ENCODE measurements at regions not wholly inside any gene's neighbourhood (a gene's known extent, or its start where the extent isn't known, plus 50 kb on each side); places are given as distances from the start of the nearest gene placed in this dataset.

- no peak for TF ChIP-seq JUN (IDR thresholded peaks at IDR 0.05; ENCODE audit: borderline replicate concordance, insufficient read depth, insufficient read length, low read depth)
- no peak for TF ChIP-seq EZH2 (IDR thresholded peaks at IDR 0.05; ENCODE audit: borderline replicate concordance, low read depth, low read length, severe bottlenecking)
- no peak for TF ChIP-seq CTCF (IDR thresholded peaks at IDR 0.05; ENCODE audit: extremely low read depth in 1 of 2, insufficient read depth in 1 of 2, low read depth in 1 of 2, low read length in 2 of 2)
- no peak for TF ChIP-seq MAX (IDR thresholded peaks at IDR 0.05; ENCODE audit: insufficient read depth, insufficient read length)
- TF ChIP-seq POLR2A (IDR thresholded peaks at IDR 0.05; ENCODE audit: low read depth, low read length): no peak
- TF ChIP-seq POLR2AphosphoS5 (IDR thresholded peaks at IDR 0.05; ENCODE audit: insufficient read depth, low read depth, low read length): no peak
Observed at GRCh38 chr5:2300861-2301574, 418.3 kb upstream of the IRX4 start.

Data from endothelial cell of umbilical vein (primary cell).